ENCODE measurements at regions not wholly inside any gene's neighbourhood (a gene's known extent, or its start where the extent isn't known, plus 50 kb on each side); places are given as distances from the start of the nearest gene placed in this dataset.

- DNase-seq (ENCODE audit: low spot score) = no peak
These were observed 179.9 kb downstream of the NPHP4 start for GRCh38 chr1:5812295-5812694.

- no peak for DNase-seq (ENCODE audit: low spot score)
These were observed 180.8 kb downstream of the NPHP4 start for GRCh38 chr1:5811419-5811818.

GRCh38 chr1:5810553-5811270 lies 181.5 kb downstream of the NPHP4 start:
- DNase-seq (ENCODE audit: low spot score) = no peak

- DNase-seq (ENCODE audit: low spot score) = no peak
These were observed 182.1 kb downstream of the NPHP4 start for GRCh38 chr1:5810131-5810530.

- no peak for DNase-seq (ENCODE audit: low spot score)
These were observed 182.9 kb downstream of the NPHP4 start for GRCh38 chr1:5809207-5809788.

GRCh38 chr1:5803851-5804250 lies 188.4 kb downstream of the NPHP4 start:
- no peak for DNase-seq (ENCODE audit: low spot score)

- DNase-seq (ENCODE audit: low spot score) = no peak
These were observed 189.6 kb downstream of the NPHP4 start for GRCh38 chr1:5802606-5803005.

- DNase-seq (ENCODE audit: low spot score) = no peak
These were observed 193.3 kb downstream of the NPHP4 start for GRCh38 chr1:5798904-5799303.

GRCh38 chr1:5798151-5798730 lies 194.0 kb downstream of the NPHP4 start:
- DNase-seq (ENCODE audit: low spot score) = no peak

- DNase-seq (ENCODE audit: low spot score) = peak; percentile 57
These were observed 196.2 kb downstream of the NPHP4 start for GRCh38 chr1:5796028-5796427.

- no peak for DNase-seq (ENCODE audit: low spot score)
These were observed 197.9 kb downstream of the NPHP4 start for GRCh38 chr1:5794279-5794678.

GRCh38 chr1:5793516-5793915 lies 198.7 kb downstream of the NPHP4 start:
- DNase-seq (ENCODE audit: low spot score) = no peak

GRCh38 chr1:5781079-5781478 lies 211.1 kb downstream of the NPHP4 start:
- DNase-seq (ENCODE audit: low spot score) = no peak

GRCh38 chr1:5780324-5780716 lies 211.9 kb downstream of the NPHP4 start:
- no peak for DNase-seq (ENCODE audit: low spot score)

GRCh38 chr1:5779608-5780323 lies 212.5 kb downstream of the NPHP4 start:
- no peak for DNase-seq (ENCODE audit: low spot score)

- DNase-seq (ENCODE audit: low spot score) = no peak
These were observed 216.1 kb downstream of the NPHP4 start for GRCh38 chr1:5776035-5776550.

GRCh38 chr1:5774019-5774418 lies 218.2 kb downstream of the NPHP4 start:
- DNase-seq (ENCODE audit: low spot score) = no peak

GRCh38 chr1:5771788-5772187 lies 220.4 kb downstream of the NPHP4 start:
- DNase-seq (ENCODE audit: low spot score) = no peak

- DNase-seq (ENCODE audit: low spot score) = no peak
These were observed 221.1 kb downstream of the NPHP4 start for GRCh38 chr1:5770981-5771765.

GRCh38 chr1:5769760-5770159 lies 222.5 kb downstream of the NPHP4 start:
- no peak for DNase-seq (ENCODE audit: low spot score)

- DNase-seq (ENCODE audit: low spot score) = no peak
These were observed 223.1 kb downstream of the NPHP4 start for GRCh38 chr1:5769146-5769545.

GRCh38 chr1:5768014-5768413 lies 224.2 kb downstream of the NPHP4 start:
- no peak for DNase-seq (ENCODE audit: low spot score)
